ENCODE measurements at regions not wholly inside any gene's neighbourhood (a gene's known extent, or its start where the extent isn't known, plus 50 kb on each side); places are given as distances from the start of the nearest gene placed in this dataset.
"Not testable (repeated sequence)": the region's sequence is repeated elsewhere in the genome, so short reads cannot be mapped to it uniquely, and the experiment has no call there.

GRCh38 chr13:53447863-53448262 lies 419.2 kb downstream of the OLFM4 start:
- H2BK15ac ChIP-seq (ENCODE audit: low read depth, poor library complexity, severe bottlenecking): no peak overlapping the region
- H2BK120ac ChIP-seq (ENCODE audit: low read depth, low read length): no peak overlapping the region
- no peak for DNase-seq
- WGBS: 82% methylated on average over 4 of the region's 5 CpGs
- H3K18ac ChIP-seq (ENCODE audit: low read depth in 1 of 2, low read length in 2 of 2): no peak overlapping the region
- H3K4me2 ChIP-seq (ENCODE audit: low read length, poor library complexity, severe bottlenecking): no peak overlapping the region
- H4K91ac ChIP-seq (ENCODE audit: low read length): no peak overlapping the region
- no peak overlapping the region for H3K27ac ChIP-seq (ENCODE audit: low read length, poor library complexity, severe bottlenecking)
- no peak overlapping the region for H3K4me3 ChIP-seq (ENCODE audit: insufficient read depth in 1 of 2, low read depth in 1 of 2, low read length in 2 of 2)
- H2BK12ac ChIP-seq (ENCODE audit: low read length in 2 of 2): no peak overlapping the region
- no peaks in the 10 kb centered on the region for H3K36me3 ChIP-seq (ENCODE audit: control insufficient read depth in 1 of 2, insufficient read depth in 2 of 2, low read depth in 1 of 2, low read length in 2 of 2)
- H2AFZ ChIP-seq (ENCODE audit: low read depth, low read length): no peak overlapping the region
- no peak overlapping the region for H2BK5ac ChIP-seq (ENCODE audit: low read depth, low read length, poor library complexity, severe bottlenecking)
- no peak overlapping the region for H3K4ac ChIP-seq (ENCODE audit: low read depth in 1 of 2, low read length in 2 of 2)
- no peaks in the 10 kb centered on the region for H3K4me1 ChIP-seq (ENCODE audit: control insufficient read depth, insufficient read depth, low read depth, low read length)
- no peak overlapping the region for H4K8ac ChIP-seq (ENCODE audit: low read length)
- H3K9me3 ChIP-seq (ENCODE audit: control insufficient read depth, low read length): peaks cover 27% of the 10 kb centered on the region
- H2AK5ac ChIP-seq (ENCODE audit: low read length, severe bottlenecking): no peak overlapping the region
- no peak overlapping the region for H3K9ac ChIP-seq (ENCODE audit: low read length)
- no peaks in the 10 kb centered on the region for H3K27me3 ChIP-seq (ENCODE audit: control insufficient read depth in 1 of 2, insufficient read depth in 1 of 2, low read length in 2 of 2)
- H3K23ac ChIP-seq (ENCODE audit: low read length in 2 of 2): no peak overlapping the region
- H3K79me1 ChIP-seq (replicated peaks; ENCODE audit: low read length, poor library complexity, severe bottlenecking): no peaks in the 10 kb centered on the region
- H3K14ac ChIP-seq (ENCODE audit: low read length in 2 of 2): no peak overlapping the region

DNA sequence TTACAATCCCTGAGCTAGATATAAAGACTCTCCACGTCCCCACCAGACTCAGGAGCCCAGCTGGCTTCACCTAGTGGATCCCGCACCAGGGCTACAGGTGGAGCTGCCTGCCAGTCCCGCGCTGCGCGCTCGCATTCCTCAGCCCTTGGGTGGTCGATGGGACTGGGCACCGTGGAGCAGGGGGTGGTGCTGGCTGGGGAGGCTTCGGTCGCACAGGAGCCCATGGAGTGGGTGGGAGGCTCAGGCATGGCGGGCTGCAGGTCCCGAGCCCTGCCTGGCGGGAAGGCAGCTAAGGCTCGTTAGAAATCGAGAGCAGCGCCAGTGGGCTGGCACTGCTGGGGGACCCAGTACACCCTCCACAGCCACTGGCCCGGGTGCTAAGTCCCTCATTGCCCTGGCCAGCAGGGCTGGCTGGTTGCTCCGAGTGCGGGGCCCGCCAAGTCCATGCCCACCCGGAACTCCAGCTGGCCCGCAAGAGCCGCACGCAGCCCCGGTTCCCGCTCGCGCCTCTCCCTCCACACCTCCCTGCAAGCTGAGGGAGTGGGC lies 423.7 kb downstream of the OLFM4 start:
- H2BK12ac ChIP-seq (ENCODE audit: low read length in 2 of 2); H3K4ac ChIP-seq (ENCODE audit: low read depth in 1 of 2, low read length in 2 of 2); H3K4me1 ChIP-seq (ENCODE audit: control insufficient read depth, insufficient read depth, low read depth, low read length); H4K8ac ChIP-seq (ENCODE audit: low read length); H2BK15ac ChIP-seq (ENCODE audit: low read depth, poor library complexity, severe bottlenecking); H3K36me3 ChIP-seq (ENCODE audit: control insufficient read depth in 1 of 2, insufficient read depth in 2 of 2, low read depth in 1 of 2, low read length in 2 of 2); H3K27me3 ChIP-seq (ENCODE audit: control insufficient read depth in 1 of 2, insufficient read depth in 1 of 2, low read length in 2 of 2); H3K18ac ChIP-seq (ENCODE audit: low read depth in 1 of 2, low read length in 2 of 2); H3K23ac ChIP-seq (ENCODE audit: low read length in 2 of 2); H2AFZ ChIP-seq (ENCODE audit: low read depth, low read length); H3K9ac ChIP-seq (ENCODE audit: low read length); H2BK5ac ChIP-seq (ENCODE audit: low read depth, low read length, poor library complexity, severe bottlenecking); H3K14ac ChIP-seq (ENCODE audit: low read length in 2 of 2); H3K27ac ChIP-seq (ENCODE audit: low read length, poor library complexity, severe bottlenecking); H3K4me2 ChIP-seq (ENCODE audit: low read length, poor library complexity, severe bottlenecking); H2BK120ac ChIP-seq (ENCODE audit: low read depth, low read length); H4K91ac ChIP-seq (ENCODE audit: low read length); H3K4me3 ChIP-seq (ENCODE audit: insufficient read depth in 1 of 2, low read depth in 1 of 2, low read length in 2 of 2); H3K79me1 ChIP-seq (replicated peaks; ENCODE audit: low read length, poor library complexity, severe bottlenecking); H2AK5ac ChIP-seq (ENCODE audit: low read length, severe bottlenecking); DNase-seq: not testable (repeated sequence)
- peaks cover 38% of the 10 kb centered on the region for H3K9me3 ChIP-seq (ENCODE audit: control insufficient read depth, low read length)
- 96% methylated on average over 15 of the region's 29 CpGs for WGBS

DNA sequence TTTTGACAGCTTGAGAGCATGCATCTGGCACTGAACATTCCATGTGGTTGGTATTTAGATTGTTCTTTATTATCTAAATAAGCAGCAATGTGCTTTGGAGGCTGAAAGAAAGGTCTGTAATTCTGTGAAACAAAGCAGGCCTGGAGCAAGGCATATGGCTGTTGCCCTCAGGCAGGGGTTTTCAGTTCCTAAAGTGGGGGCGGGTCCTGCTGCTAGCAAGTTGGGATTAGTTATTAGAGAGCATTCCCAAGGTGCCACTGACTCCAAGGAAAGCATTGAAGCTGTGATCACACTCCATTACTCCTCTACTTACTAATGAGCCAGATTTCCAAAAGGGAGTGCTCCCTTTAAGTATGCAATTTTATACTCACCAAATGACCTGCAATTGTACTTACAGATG lies 432.2 kb downstream of the OLFM4 start:
- Histone ChIP-seq H3K79me1 (replicated peaks; ENCODE audit: low read length, poor library complexity, severe bottlenecking) (no peaks in the 10 kb centered on the region), H2AFZ (ENCODE audit: low read depth, low read length) (no peak overlapping the region), H3K27me3 (ENCODE audit: control insufficient read depth in 1 of 2, insufficient read depth in 1 of 2, low read length in 2 of 2) (no peaks in the 10 kb centered on the region), H3K18ac (ENCODE audit: low read depth in 1 of 2, low read length in 2 of 2) (no peak overlapping the region), H3K4me2 (ENCODE audit: low read length, poor library complexity, severe bottlenecking) (no peak overlapping the region), H2BK12ac (ENCODE audit: low read length in 2 of 2) (no peak overlapping the region), H3K9me3 (ENCODE audit: control insufficient read depth, low read length) (peaks cover 16% of the 10 kb centered on the region), H3K4me1 (ENCODE audit: control insufficient read depth, insufficient read depth, low read depth, low read length) (no peaks in the 10 kb centered on the region), H3K4me3 (ENCODE audit: insufficient read depth in 1 of 2, low read depth in 1 of 2, low read length in 2 of 2) (no peak overlapping the region), H3K36me3 (ENCODE audit: control insufficient read depth in 1 of 2, insufficient read depth in 2 of 2, low read depth in 1 of 2, low read length in 2 of 2) (no peaks in the 10 kb centered on the region), H2BK15ac (ENCODE audit: low read depth, poor library complexity, severe bottlenecking) (no peak overlapping the region), H3K14ac (ENCODE audit: low read length in 2 of 2) (no peak overlapping the region), H3K4ac (ENCODE audit: low read depth in 1 of 2, low read length in 2 of 2) (no peak overlapping the region), H2BK120ac (ENCODE audit: low read depth, low read length) (no peak overlapping the region), H4K91ac (ENCODE audit: low read length) (no peak overlapping the region), H2AK5ac (ENCODE audit: low read length, severe bottlenecking) (no peak overlapping the region), H3K27ac (ENCODE audit: low read length, poor library complexity, severe bottlenecking) (no peak overlapping the region), H4K8ac (ENCODE audit: low read length) (no peak overlapping the region), H2BK5ac (ENCODE audit: low read depth, low read length, poor library complexity, severe bottlenecking) (no peak overlapping the region), H3K23ac (ENCODE audit: low read length in 2 of 2) (no peak overlapping the region), H3K9ac (ENCODE audit: low read length) (no peak overlapping the region)
- 63% methylated on average over 1 of the region's 1 CpG for WGBS
- DNase-seq: no peak

GRCh38 chr13:53463106-53463505 lies 434.5 kb downstream of the OLFM4 start:
- Histone ChIP-seq H3K27ac (ENCODE audit: low read length, poor library complexity, severe bottlenecking) (no peak overlapping the region), H3K18ac (ENCODE audit: low read depth in 1 of 2, low read length in 2 of 2) (no peak overlapping the region), H4K8ac (ENCODE audit: low read length) (no peak overlapping the region), H3K4me2 (ENCODE audit: low read length, poor library complexity, severe bottlenecking) (no peak overlapping the region), H3K4ac (ENCODE audit: low read depth in 1 of 2, low read length in 2 of 2) (no peak overlapping the region), H3K79me1 (replicated peaks; ENCODE audit: low read length, poor library complexity, severe bottlenecking) (no peaks in the 10 kb centered on the region), H2AK5ac (ENCODE audit: low read length, severe bottlenecking) (no peak overlapping the region), H3K27me3 (ENCODE audit: control insufficient read depth in 1 of 2, insufficient read depth in 1 of 2, low read length in 2 of 2) (no peaks in the 10 kb centered on the region), H2BK15ac (ENCODE audit: low read depth, poor library complexity, severe bottlenecking) (no peak overlapping the region), H4K91ac (ENCODE audit: low read length) (no peak overlapping the region), H3K14ac (ENCODE audit: low read length in 2 of 2) (no peak overlapping the region), H2BK12ac (ENCODE audit: low read length in 2 of 2) (no peak overlapping the region), H2BK5ac (ENCODE audit: low read depth, low read length, poor library complexity, severe bottlenecking) (no peak overlapping the region), H3K4me3 (ENCODE audit: insufficient read depth in 1 of 2, low read depth in 1 of 2, low read length in 2 of 2) (no peak overlapping the region), H3K23ac (ENCODE audit: low read length in 2 of 2) (no peak overlapping the region), H2BK120ac (ENCODE audit: low read depth, low read length) (no peak overlapping the region), H3K9me3 (ENCODE audit: control insufficient read depth, low read length) (peaks cover 4% of the 10 kb centered on the region), H3K9ac (ENCODE audit: low read length) (no peak overlapping the region), H3K4me1 (ENCODE audit: control insufficient read depth, insufficient read depth, low read depth, low read length) (no peaks in the 10 kb centered on the region), H3K36me3 (ENCODE audit: control insufficient read depth in 1 of 2, insufficient read depth in 2 of 2, low read depth in 1 of 2, low read length in 2 of 2) (no peaks in the 10 kb centered on the region), H2AFZ (ENCODE audit: low read depth, low read length) (no peak overlapping the region)
- 80% methylated on average over 2 of the region's 3 CpGs for WGBS
- no peak for DNase-seq

Measured in mesenchymal stem cell (in vitro differentiated cells and primary cell).